CD14-positive monocyte (primary cell): ENCODE measurements at regions not wholly inside any gene's neighbourhood (a gene's known extent, or its start where the extent isn't known, plus 50 kb on each side); places are given as distances from the start of the nearest gene placed in this dataset.

Experiments
- DNase-seq, 3 donors: peaks; one replicate each; pipeline ENCODE4 v3.0.0-alpha.2; 2011 to 2022
- H2AFZ ChIP-seq: 2 replicates; pipeline ENCODE4 v1.6.0; 2012; ENCODE audit warnings: mild to moderate bottlenecking, low read depth, low read length, inconsistent platforms; ENCODE audit not compliant: insufficient read depth, poor library complexity, severe bottlenecking
- H3K27ac ChIP-seq, 2 donors: 1 replicate in 1 of 2; 2 replicates in 1 of 2; pipeline ENCODE4 v1.5.1; 2012 to 2013; ENCODE audit warnings: low read length in 2 of 2, control low read depth in 1 of 2, inconsistent platforms in 1 of 2, low read depth in 1 of 2, mild to moderate bottlenecking in 1 of 2
- H3K27me3 ChIP-seq, 2 donors: one replicate each; pipeline versions ENCODE4 v1.6.0 to v1.6.1; 2011 to 2013; ENCODE audit warnings: low read length in 2 of 2; ENCODE audit not compliant: control insufficient read depth in 2 of 2, insufficient read depth in 2 of 2
- H3K36me3 ChIP-seq, 2 donors: replicated peaks in 1 of 2; 1 replicate in 1 of 2; 2 replicates in 1 of 2; pipeline versions ENCODE4 v1.5.1 to v1.6.1; 2012 to 2013; ENCODE audit warnings: low read length in 2 of 2, control low read depth in 1 of 2, inconsistent platforms in 1 of 2, mild to moderate bottlenecking in 1 of 2; ENCODE audit not compliant: insufficient read depth in 2 of 2, control insufficient read depth in 1 of 2
- H3K4me1 ChIP-seq, 2 donors: 1 replicate in 1 of 2; 2 replicates in 1 of 2; pipeline versions ENCODE4 v1.5.1 to v1.6.1; 2012 to 2013; ENCODE audit warnings: low read length in 2 of 2, control low read depth in 1 of 2, inconsistent platforms in 1 of 2, mild to moderate bottlenecking in 1 of 2, moderate library complexity in 1 of 2; ENCODE audit not compliant: insufficient read depth in 2 of 2, control insufficient read depth in 1 of 2
- H3K4me2 ChIP-seq: replicated peaks from 2 replicates; pipeline ENCODE3; 2012; ENCODE audit warnings: low read length, moderate library complexity, mild to moderate bottlenecking; ENCODE audit not compliant: poor library complexity, severe bottlenecking; ENCODE audit errors: extremely low read depth
- H3K4me3 ChIP-seq, 3 experiments: fragments of 200-600 bp in 1 of 3; sonication (generic) in 1 of 3; replicated peaks in 1 of 3; 1 replicate in 2 of 3; 2 replicates in 1 of 3; pipeline ENCODE4 v1.5.1; 2011 to 2013; ENCODE audit warnings: low read length in 3 of 3, mild to moderate bottlenecking in 3 of 3, control low read depth in 2 of 3, low read depth in 2 of 3, inconsistent platforms in 1 of 3, moderate library complexity in 1 of 3
- H3K79me2 ChIP-seq: 2 replicates; pipeline ENCODE4 v1.6.0; 2012; ENCODE audit warnings: mild to moderate bottlenecking, control low read depth, inconsistent platforms, low read length, moderate library complexity; ENCODE audit not compliant: insufficient read depth
- H3K9ac ChIP-seq: 2 replicates; pipeline ENCODE4 v1.6.0; 2017; ENCODE audit warnings: low read length, mild to moderate bottlenecking; ENCODE audit not compliant: insufficient read depth, poor library complexity, severe bottlenecking
- H3K9me3 ChIP-seq, 2 donors: replicated peaks in 1 of 2; 1 replicate in 1 of 2; 2 replicates in 1 of 2; pipeline versions ENCODE4 v1.5.1 to v1.6.1; 2012 to 2013; ENCODE audit warnings: low read length in 2 of 2, control low read depth in 1 of 2; ENCODE audit not compliant: control insufficient read depth in 1 of 2, insufficient read depth in 1 of 2
- H4K20me1 ChIP-seq: 2 replicates; pipeline ENCODE4 v1.6.0; 2012; ENCODE audit warnings: mild to moderate bottlenecking, low read length, control low read depth, moderate library complexity; ENCODE audit not compliant: insufficient read depth
- H3K27ac Mint-ChIP-seq, 7 donors: one replicate each; pipeline ENCODE4 v1.8.0; 2020; ENCODE audit warnings: mild to moderate bottlenecking in 7 of 7, mixed read lengths in 7 of 7, moderate library complexity in 6 of 7, inconsistent platforms in 2 of 7
- H3K27me3 Mint-ChIP-seq, 3 donors: one replicate each; pipeline ENCODE4 v1.8.0; 2021 to 2022; ENCODE audit warnings: low read depth in 3 of 3, mild to moderate bottlenecking in 3 of 3, mixed read lengths in 3 of 3, moderate library complexity in 3 of 3, inconsistent platforms in 1 of 3
- H3K36me3 Mint-ChIP-seq, 2 donors: one replicate each; pipeline ENCODE4 v1.8.0; 2020; ENCODE audit warnings: mixed read lengths in 2 of 2, inconsistent platforms in 1 of 2, mild to moderate bottlenecking in 1 of 2
- H3K4me1 Mint-ChIP-seq: one replicate; pipeline ENCODE4 v1.8.0; 2020; ENCODE audit warnings: mild to moderate bottlenecking, mixed read lengths
- H3K4me3 Mint-ChIP-seq, 2 donors: one replicate each; pipeline ENCODE4 v1.8.0; 2020; ENCODE audit warnings: mild to moderate bottlenecking in 2 of 2, mixed read lengths in 2 of 2, moderate library complexity in 1 of 2
- H3K9me3 Mint-ChIP-seq, 7 donors: one replicate each; pipeline ENCODE4 v1.8.0; 2020 to 2022; ENCODE audit warnings: mixed read lengths in 7 of 7, mild to moderate bottlenecking in 6 of 7, moderate library complexity in 6 of 7, inconsistent platforms in 2 of 7
- CTCF ChIP-seq: fragments of 200-600 bp; IDR thresholded peaks from one replicate; pipeline ENCODE4 v1.8.0; 2022; ENCODE audit warnings: antibody characterized with exemption, mild to moderate bottlenecking
- WGBS: methylation state at CpG from one replicate; pipeline ENCODE4 v1.1.5; 2013; ENCODE audit warnings: missing lambda C conversion rate; ENCODE audit not compliant: insufficient coverage; 5-methylcytosine and 5-hydroxymethylcytosine counted together
- intact Hi-C, 2 donors: fragments of 100-400 bp; cut with micrococcal nuclease; formaldehyde crosslinking; loops; one replicate each; pipeline versions ENCODE4 v1.15.0 to v1.15.1; 2023

DNA sequence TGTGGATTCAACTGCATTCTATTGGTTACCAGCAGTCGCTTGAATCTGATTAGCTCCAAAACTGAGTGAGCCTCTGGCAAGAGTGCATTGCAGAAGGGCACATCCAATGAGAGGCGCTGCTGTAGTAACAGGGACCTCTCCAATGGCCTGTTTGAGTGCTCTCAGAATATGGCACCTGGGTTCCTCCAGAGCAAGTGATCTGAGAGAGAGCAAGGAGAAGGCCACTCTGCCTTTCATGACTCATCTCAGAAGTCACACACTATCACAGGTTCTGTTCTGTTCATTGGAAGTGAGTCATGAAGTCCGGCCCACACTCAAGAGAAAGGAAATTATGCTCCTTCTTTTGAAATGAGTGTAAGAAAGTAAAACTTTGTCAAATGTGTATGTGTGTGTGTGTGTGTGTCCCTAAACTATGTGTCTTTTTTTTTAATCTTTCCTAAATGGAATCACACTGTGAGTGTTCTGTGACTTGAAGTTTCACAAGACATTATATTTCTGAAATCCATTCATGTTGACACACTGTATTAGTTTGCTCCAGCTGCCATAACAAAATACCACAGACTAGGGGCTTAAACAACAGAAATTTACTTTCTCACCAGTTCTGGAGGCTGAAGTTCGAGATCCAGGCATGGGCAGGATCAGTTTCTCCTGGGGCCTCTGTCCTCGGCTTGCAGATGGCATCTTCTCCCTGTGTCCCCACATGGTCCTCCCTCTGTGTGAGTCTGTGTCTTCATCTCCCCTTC, 138.3 kb upstream of the CDYL start:
- no peak overlapping the region for H3K27ac Mint-ChIP-seq
- peaks cover 0 to 2% (median 0%) of the 10 kb centered on the region in 3 donors for H3K27me3 Mint-ChIP-seq
- intact Hi-C loops, result no loop called here
- no peaks in the 10 kb centered on the region for H4K20me1 ChIP-seq
- no peak for TF ChIP-seq CTCF
- H3K79me2 ChIP-seq, result no peaks in the 10 kb centered on the region
- WGBS, result 89% methylated on average over 4 of the region's 5 CpGs
- DNase-seq, result peak in 1 of 3 donors; percentile 27
- H3K4me2 ChIP-seq, result no peak overlapping the region
- H3K9ac ChIP-seq, result no peak overlapping the region
- H3K9me3 Mint-ChIP-seq, result peaks cover 6 to 28% (median 12%) of the 10 kb centered on the region in 7 donors
- H3K27ac ChIP-seq, result no peak overlapping the region
- no peaks in the 10 kb centered on the region for H3K4me1 Mint-ChIP-seq
- H3K4me1 ChIP-seq, result no peaks in the 10 kb centered on the region
- H2AFZ ChIP-seq, result no peak overlapping the region
- no peaks in the 10 kb centered on the region for H3K27me3 ChIP-seq
- no peak overlapping the region for H3K4me3 Mint-ChIP-seq
- no peak overlapping the region for H3K4me3 ChIP-seq
- H3K36me3 ChIP-seq, result no peaks in the 10 kb centered on the region
- no peaks in the 10 kb centered on the region for H3K36me3 Mint-ChIP-seq
- peaks cover 5 to 11% of the 10 kb centered on the region in 2 donors for H3K9me3 ChIP-seq

DNA sequence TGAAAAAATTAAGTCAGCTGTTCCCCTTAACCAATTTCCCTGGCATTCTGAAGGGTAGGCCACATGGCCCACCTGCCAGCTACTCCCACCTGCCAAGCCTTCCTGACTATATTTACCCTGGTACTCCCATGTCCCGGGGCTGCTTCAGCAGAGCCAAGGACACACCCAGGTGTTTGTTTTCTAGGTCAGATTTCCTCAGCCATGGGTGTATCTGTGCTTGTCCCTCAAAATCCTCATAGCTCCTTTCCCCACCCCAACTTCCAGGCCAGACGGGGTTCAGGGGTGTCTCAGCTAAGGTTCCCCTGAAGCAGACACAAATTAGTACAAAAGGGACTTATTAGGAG, 139.4 kb upstream of the CDYL start:
- H3K9me3 ChIP-seq, result peaks cover 5 to 14% of the 10 kb centered on the region in 2 donors
- H3K27ac ChIP-seq, result no peak overlapping the region
- intact Hi-C loops, result no loop called here
- WGBS, result 86% methylated on average over 1 of the region's 2 CpGs
- no peak overlapping the region for H3K9ac ChIP-seq
- no peak for DNase-seq
- H4K20me1 ChIP-seq, result no peaks in the 10 kb centered on the region
- Mint-ChIP-seq H3K27ac (no peak overlapping the region), H3K36me3 (no peaks in the 10 kb centered on the region), H3K4me1 (no peaks in the 10 kb centered on the region), H3K27me3 (peaks cover 0 to 2% (median 0%) of the 10 kb centered on the region in 3 donors), H3K9me3 (peaks cover 11 to 23% (median 16%) of the 10 kb centered on the region in 7 donors), H3K4me3 (no peak overlapping the region)
- H3K27me3 ChIP-seq, result no peaks in the 10 kb centered on the region
- H2AFZ ChIP-seq, result no peak overlapping the region
- H3K4me2 ChIP-seq, result no peak overlapping the region
- no peak overlapping the region for H3K4me3 ChIP-seq
- H3K79me2 ChIP-seq, result no peaks in the 10 kb centered on the region
- H3K4me1 ChIP-seq, result no peaks in the 10 kb centered on the region
- TF ChIP-seq CTCF, result no peak
- H3K36me3 ChIP-seq, result no peaks in the 10 kb centered on the region
